MM.1S (cell line): ENCODE measurements at regions not wholly inside any gene's neighbourhood (a gene's known extent, or its start where the extent isn't known, plus 50 kb on each side); places are given as distances from the start of the nearest gene placed in this dataset.

ENCODE experiments used
- DNase-seq: peaks from one replicate; pipeline ENCODE4 v3.0.0-alpha.2; 2015
- H2AFZ ChIP-seq: fragments of 300-600 bp; sonication (generic); 2 replicates; pipeline ENCODE4 v1.6.0; 2016; ENCODE audit warnings: antibody characterized with exemption, low read length
- H3F3A ChIP-seq: fragments of 300-600 bp; sonication (generic); 2 replicates; pipeline ENCODE4 v1.6.1; 2016; ENCODE audit warnings: mild to moderate bottlenecking, antibody characterized with exemption, low read length, moderate library complexity, mixed read lengths; ENCODE audit not compliant: insufficient read depth
- H3K27ac ChIP-seq: fragments of 300-600 bp; sonication (generic); 2 replicates; pipeline ENCODE4 v1.5.1; 2016; ENCODE audit warnings: mild to moderate bottlenecking, low read length
- H3K27me3 ChIP-seq: fragments of 300-600 bp; sonication (generic); replicated peaks from 2 replicates; pipeline ENCODE4 v1.6.0; 2016; ENCODE audit warnings: low read length; ENCODE audit not compliant: insufficient read depth
- H3K36me3 ChIP-seq: fragments of 300-600 bp; sonication (generic); replicated peaks from 2 replicates; pipeline ENCODE4 v1.6.1; 2016; ENCODE audit warnings: mild to moderate bottlenecking, low read length, mixed read lengths; ENCODE audit not compliant: insufficient read depth
- H3K4me1 ChIP-seq: fragments of 300-600 bp; sonication (generic); 2 replicates; pipeline ENCODE4 v1.6.1; 2016; ENCODE audit warnings: low read length, mixed read lengths
- H3K4me2 ChIP-seq: fragments of 300-600 bp; sonication (generic); 2 replicates; pipeline ENCODE4 v1.6.0; 2016; ENCODE audit warnings: low read depth, low read length
- H3K4me3 ChIP-seq: fragments of 300-600 bp; sonication (generic); 2 replicates; pipeline ENCODE4 v1.5.1; 2016; ENCODE audit warnings: low read length, mixed read lengths
- H3K79me2 ChIP-seq: fragments of 300-600 bp; sonication (generic); 2 replicates; pipeline ENCODE4 v1.6.1; 2016; ENCODE audit warnings: mixed run types, low read length, mixed read lengths
- H3K9ac ChIP-seq: fragments of 300-600 bp; sonication (generic); 2 replicates; pipeline ENCODE4 v1.6.1; 2016; ENCODE audit warnings: low read length, mixed read lengths
- H3K9me2 ChIP-seq: fragments of 300-600 bp; sonication (generic); replicated peaks from 2 replicates; pipeline ENCODE4 v1.6.1; 2016; ENCODE audit warnings: mild to moderate bottlenecking, low read length, mixed read lengths; ENCODE audit not compliant: insufficient read depth
- H3K9me3 ChIP-seq: fragments of 300-600 bp; sonication (generic); replicated peaks from 2 replicates; pipeline ENCODE4 v1.6.1; 2016; ENCODE audit warnings: mild to moderate bottlenecking, low read length, mixed read lengths; ENCODE audit not compliant: insufficient read depth
- H4K20me1 ChIP-seq: fragments of 300-600 bp; sonication (generic); 2 replicates; pipeline ENCODE4 v1.6.1; 2016; ENCODE audit warnings: mild to moderate bottlenecking, low read length, moderate library complexity, mixed read lengths; ENCODE audit not compliant: insufficient read depth
- CTCF ChIP-seq: fragments of 300-600 bp; sonication (generic); IDR thresholded peaks from 2 replicates; pipeline ENCODE4 v1.5.1; 2016; ENCODE audit warnings: antibody characterized with exemption, low read length, mixed read lengths
- EZH2 ChIP-seq: fragments of 300-600 bp; sonication (generic); optimal IDR thresholded peaks from 2 replicates; pipeline ENCODE3; 2017; ENCODE audit warnings: low read depth, mild to moderate bottlenecking, antibody characterized with exemption, low read length, mixed read lengths
- EZH2phosphoT487 ChIP-seq: fragments of 300-600 bp; sonication (generic); IDR thresholded peaks from 2 replicates; pipeline ENCODE4 v1.6.1; 2018; ENCODE audit warnings: antibody characterized with exemption, low read length

- H3K9me3 ChIP-seq = no peaks in the 10 kb centered on the region
- no peaks in the 10 kb centered on the region for H3F3A ChIP-seq
- H2AFZ ChIP-seq = no peak overlapping the region
- H3K27ac ChIP-seq = no peak overlapping the region
- H3K4me2 ChIP-seq = no peak overlapping the region
- no peaks in the 10 kb centered on the region for H3K36me3 ChIP-seq
- H4K20me1 ChIP-seq = no peaks in the 10 kb centered on the region
- no peak for DNase-seq
- H3K4me3 ChIP-seq = no peak overlapping the region
- H3K27me3 ChIP-seq = no peaks in the 10 kb centered on the region
- H3K9me2 ChIP-seq = no peaks in the 10 kb centered on the region
- no peaks in the 10 kb centered on the region for H3K79me2 ChIP-seq
- TF ChIP-seq CTCF (no peak), EZH2 (no peak), EZH2phosphoT487 (no peak)
- no peak overlapping the region for H3K9ac ChIP-seq
- no peaks in the 10 kb centered on the region for H3K4me1 ChIP-seq
Observed at GRCh38 chr12:105961821-105962671, 176.7 kb downstream of the NUAK1 start.

- no peak for TF ChIP-seq EZH2
- TF ChIP-seq EZH2phosphoT487 = no peak
- TF ChIP-seq CTCF = no peak
- Histone ChIP-seq H3K9me2 (no peaks in the 10 kb centered on the region), H2AFZ (no peak overlapping the region), H3K4me2 (no peak overlapping the region), H3K9ac (no peak overlapping the region), H3K27ac (no peak overlapping the region), H3K4me1 (no peaks in the 10 kb centered on the region), H3K9me3 (no peaks in the 10 kb centered on the region), H3F3A (no peaks in the 10 kb centered on the region), H3K79me2 (no peaks in the 10 kb centered on the region), H3K27me3 (no peaks in the 10 kb centered on the region), H3K4me3 (no peak overlapping the region), H4K20me1 (no peaks in the 10 kb centered on the region), H3K36me3 (no peaks in the 10 kb centered on the region)
- no peak for DNase-seq
Observed at GRCh38 chr12:105967038-105967776, 171.5 kb downstream of the NUAK1 start.

- Histone ChIP-seq H3K4me3 (no peak overlapping the region), H3K9ac (no peak overlapping the region), H3K36me3 (no peaks in the 10 kb centered on the region), H3K4me1 (no peaks in the 10 kb centered on the region), H4K20me1 (no peaks in the 10 kb centered on the region), H3K27ac (no peak overlapping the region), H3K4me2 (no peak overlapping the region), H3K27me3 (no peaks in the 10 kb centered on the region), H2AFZ (no peak overlapping the region), H3K79me2 (no peaks in the 10 kb centered on the region), H3K9me2 (no peaks in the 10 kb centered on the region), H3K9me3 (no peaks in the 10 kb centered on the region), H3F3A (no peaks in the 10 kb centered on the region)
- no peak for DNase-seq
- TF ChIP-seq CTCF = no peak
Observed at GRCh38 chr12:105968025-105968424, 170.7 kb downstream of the NUAK1 start.
